ENCODE measurements at regions not wholly inside any gene's neighbourhood (a gene's known extent, or its start where the extent isn't known, plus 50 kb on each side); places are given as distances from the start of the nearest gene placed in this dataset.

DNA sequence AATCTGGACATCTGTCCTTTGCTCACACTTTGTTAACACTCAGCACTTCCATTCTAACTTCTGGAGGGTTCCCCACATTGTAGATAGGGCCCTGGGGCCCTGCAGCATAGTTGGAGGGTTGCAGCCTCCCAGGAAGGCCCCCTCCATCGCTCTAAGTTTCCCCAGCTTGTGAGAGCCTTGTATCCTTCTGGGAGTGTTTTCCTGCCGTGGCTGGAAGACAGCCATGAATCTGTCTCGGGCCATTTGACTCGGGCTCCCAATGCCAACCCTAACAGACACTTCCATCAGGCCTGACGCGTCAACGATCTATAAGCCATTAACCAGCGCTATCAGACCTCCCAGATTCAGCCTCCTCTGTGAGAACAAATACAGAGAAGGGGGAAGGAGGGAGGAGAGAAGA, 263.7 kb upstream of the RPL38 start:
- DNase-seq (no peak), ATAC-seq (no peak)
- no peaks in the 10 kb centered on the region for H3K27me3 ChIP-seq
- H3K27ac ChIP-seq, result no peak overlapping the region
- H3K9me3 ChIP-seq, result no peaks in the 10 kb centered on the region
- H3K4me3 ChIP-seq, result no peak overlapping the region
- H3K36me3 ChIP-seq (replicated peaks in 1 of 2; ENCODE audit: insufficient read depth in 1 of 2, low read depth in 2 of 2), result no peaks in the 10 kb centered on the region
- WGBS, 2 donors, result 42 to 45% methylated on average over 8 of the region's 8 CpGs
- intact Hi-C loops (cut with DNase I), result no loop called here
- H3K4me1 ChIP-seq, result no peaks in the 10 kb centered on the region
- no peak for TF ChIP-seq POLR2A (IDR thresholded peaks at IDR 0.05)
- TF ChIP-seq, protein P1, sequence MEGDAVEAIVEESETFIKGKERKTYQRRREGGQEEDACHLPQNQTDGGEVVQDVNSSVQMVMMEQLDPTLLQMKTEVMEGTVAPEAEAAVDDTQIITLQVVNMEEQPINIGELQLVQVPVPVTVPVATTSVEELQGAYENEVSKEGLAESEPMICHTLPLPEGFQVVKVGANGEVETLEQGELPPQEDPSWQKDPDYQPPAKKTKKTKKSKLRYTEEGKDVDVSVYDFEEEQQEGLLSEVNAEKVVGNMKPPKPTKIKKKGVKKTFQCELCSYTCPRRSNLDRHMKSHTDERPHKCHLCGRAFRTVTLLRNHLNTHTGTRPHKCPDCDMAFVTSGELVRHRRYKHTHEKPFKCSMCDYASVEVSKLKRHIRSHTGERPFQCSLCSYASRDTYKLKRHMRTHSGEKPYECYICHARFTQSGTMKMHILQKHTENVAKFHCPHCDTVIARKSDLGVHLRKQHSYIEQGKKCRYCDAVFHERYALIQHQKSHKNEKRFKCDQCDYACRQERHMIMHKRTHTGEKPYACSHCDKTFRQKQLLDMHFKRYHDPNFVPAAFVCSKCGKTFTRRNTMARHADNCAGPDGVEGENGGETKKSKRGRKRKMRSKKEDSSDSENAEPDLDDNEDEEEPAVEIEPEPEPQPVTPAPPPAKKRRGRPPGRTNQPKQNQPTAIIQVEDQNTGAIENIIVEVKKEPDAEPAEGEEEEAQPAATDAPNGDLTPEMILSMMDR (IDR thresholded peaks at IDR 0.05), result no peak

DNA sequence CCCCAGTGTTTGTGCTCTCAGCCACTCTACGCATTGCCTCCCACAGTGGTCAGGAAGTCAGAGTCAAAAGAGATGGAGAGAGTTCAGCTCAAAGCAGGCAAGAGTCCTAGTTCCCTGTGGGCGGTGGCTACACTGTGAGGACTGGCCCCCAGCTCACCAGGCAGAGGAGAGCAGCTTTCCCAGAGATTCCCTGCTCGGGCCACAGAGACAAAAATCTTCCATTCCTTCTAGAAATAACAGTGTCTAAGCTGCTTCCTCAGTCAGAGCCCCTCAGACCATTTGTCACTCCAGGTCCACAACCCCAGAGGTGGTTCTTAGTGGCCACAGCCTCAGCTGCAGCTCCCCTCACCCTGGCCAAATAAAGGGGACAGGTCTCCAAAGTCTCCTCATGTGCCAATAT, 263.0 kb upstream of the RPL38 start:
- DNase-seq, result no peak

DNA sequence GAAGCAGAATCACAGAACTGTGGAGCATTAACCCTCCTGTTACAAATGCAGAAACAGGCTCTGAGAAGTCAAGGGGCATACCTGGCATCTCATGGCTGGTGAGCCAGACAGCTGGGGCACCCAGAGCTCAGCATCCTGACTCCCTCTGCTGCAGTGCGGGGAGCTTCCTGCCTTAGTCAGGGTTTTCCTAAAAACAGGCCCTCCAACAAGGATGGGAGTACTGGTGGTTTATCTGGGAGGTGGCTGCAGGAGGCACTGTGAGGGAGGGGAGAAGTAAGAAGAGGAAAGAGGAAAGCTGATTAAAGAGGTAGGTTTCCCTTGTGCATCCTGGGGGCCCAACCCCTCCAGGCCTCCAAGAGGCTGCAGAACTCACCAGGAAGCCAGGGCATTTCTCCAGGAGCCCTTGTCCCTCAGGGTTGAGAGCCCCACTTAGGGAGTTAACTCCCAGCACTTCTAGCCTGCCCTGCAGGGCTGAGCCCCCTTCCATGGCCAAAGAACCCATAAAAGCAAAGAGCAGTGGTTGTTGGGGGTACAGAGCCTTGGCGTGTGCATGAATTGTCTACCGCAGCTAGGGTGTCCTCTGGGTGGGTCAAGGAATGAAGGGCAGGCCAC, 261.5 kb upstream of the RPL38 start:
- Histone ChIP-seq H3K4me1 (no peaks in the 10 kb centered on the region), H3K9me3 (no peaks in the 10 kb centered on the region), H3K27me3 (no peaks in the 10 kb centered on the region), H3K36me3 (replicated peaks in 1 of 2; ENCODE audit: insufficient read depth in 1 of 2, low read depth in 2 of 2) (no peaks in the 10 kb centered on the region), H3K27ac (no peak overlapping the region), H3K4me3 (no peak overlapping the region)
- no peak for DNase-seq
- TF ChIP-seq, protein P1 (IDR thresholded peaks at IDR 0.05), result no peak
- TF ChIP-seq POLR2A (IDR thresholded peaks at IDR 0.05), result no peak
- intact Hi-C loops (cut with DNase I), result no loop called here
- 90 to 96% methylated on average over 3 of the region's 3 CpGs for WGBS, 2 donors
- ATAC-seq, result no peak

More for the DNA sequence above, 263.0 kb upstream of the RPL38 start:
- Histone ChIP-seq H3K9me3 (no peaks in the 10 kb centered on the region), H3K36me3 (replicated peaks in 1 of 2; ENCODE audit: insufficient read depth in 1 of 2, low read depth in 2 of 2) (no peaks in the 10 kb centered on the region), H3K4me3 (no peak overlapping the region), H3K27me3 (no peaks in the 10 kb centered on the region), H3K27ac (no peak overlapping the region), H3K4me1 (no peaks in the 10 kb centered on the region)
- intact Hi-C loops (cut with DNase I), result no loop called here
- no peak for ATAC-seq
- 70 to 78% methylated on average over 3 of the region's 3 CpGs for WGBS, 2 donors
- TF ChIP-seq, protein P1 (IDR thresholded peaks at IDR 0.05), result no peak
- TF ChIP-seq POLR2A (IDR thresholded peaks at IDR 0.05), result no peak

DNA sequence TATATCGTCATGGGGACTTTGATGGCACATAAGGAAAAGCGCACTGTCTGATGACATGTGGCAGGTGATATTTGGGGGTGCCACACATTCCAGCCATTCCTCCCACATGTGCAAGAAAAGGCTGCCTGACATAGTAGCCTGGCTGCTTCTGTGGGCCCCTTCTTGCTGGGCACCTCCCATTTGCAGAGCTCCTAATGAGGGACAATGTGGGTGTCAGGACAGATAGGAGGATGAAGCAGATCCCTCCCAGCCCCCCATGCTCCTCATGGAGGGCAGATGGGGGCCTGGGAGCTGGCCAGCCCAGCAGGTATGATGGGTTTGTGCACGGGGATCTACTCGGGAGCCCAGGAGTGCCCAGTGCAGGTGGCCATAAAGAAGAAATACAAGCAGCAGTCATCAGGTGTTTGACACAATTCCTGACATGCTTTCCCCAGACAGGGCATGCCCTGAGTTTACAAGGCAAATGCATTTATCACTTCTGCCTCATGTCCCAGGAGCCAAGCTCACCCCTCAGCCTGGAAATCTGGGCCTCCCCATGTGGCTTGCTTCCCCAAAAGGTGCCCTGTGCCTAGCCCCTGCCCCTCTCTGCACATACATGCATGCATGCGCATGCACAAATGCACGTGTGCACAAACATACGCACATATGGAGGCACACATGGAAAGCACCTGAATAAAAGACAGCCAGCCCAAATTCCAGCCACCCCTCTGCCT, 260.6 kb upstream of the RPL38 start:
- no peak overlapping the region for H3K27ac ChIP-seq
- H3K4me1 ChIP-seq, result no peaks in the 10 kb centered on the region
- intact Hi-C loops (cut with DNase I), result no loop called here
- TF ChIP-seq, protein P1 (IDR thresholded peaks at IDR 0.05), result no peak
- no peak for TF ChIP-seq POLR2A (IDR thresholded peaks at IDR 0.05)
- H3K9me3 ChIP-seq, result no peaks in the 10 kb centered on the region
- no peak for DNase-seq
- no peaks in the 10 kb centered on the region for H3K27me3 ChIP-seq
- no peaks in the 10 kb centered on the region for H3K36me3 ChIP-seq (replicated peaks in 1 of 2; ENCODE audit: insufficient read depth in 1 of 2, low read depth in 2 of 2)
- no peak for ATAC-seq
- no peak overlapping the region for H3K4me3 ChIP-seq
- 92 to 97% methylated on average over 7 of the region's 7 CpGs for WGBS, 2 donors

Data from body of pancreas (tissue), 4 donors.